Caco-2 (cell line): ENCODE measurements at regions not wholly inside any gene's neighbourhood (a gene's known extent, or its start where the extent isn't known, plus 50 kb on each side); places are given as distances from the start of the nearest gene placed in this dataset.

Experiments used
- BruUV-seq: library from RNA; stranded (reverse); fragments of 400-500 nt; replicated peaks from 2 replicates; lab custom pipeline; 2021; lab: Mats Ljungman, UMichigan
- CTCF ChIA-PET: fragments of 300-600 bp; sonication (Branson Sonifier 250); formaldehyde crosslinking; loops from one replicate; lab custom pipeline; 2022; ENCODE audit warnings: antibody characterized with exemption; lab: Charles Lee
- POLR2A ChIA-PET: fragments of 300-600 bp; sonication (Branson Sonifier 250); formaldehyde crosslinking; loops from one replicate; lab custom pipeline; 2022; ENCODE audit warnings: antibody characterized with exemption; lab: Charles Lee
- DNase-seq, 2 experiments: peaks; one replicate each; pipeline versions ENCODE4 v3.0.0 to v3.0.0-alpha.2; 2020 to 2022
- H3K27me3 ChIP-seq: replicated peaks from 2 replicates; pipeline ENCODE4 v1.6.0; 2011; ENCODE audit warnings: low read length; ENCODE audit not compliant: control insufficient read depth, insufficient read depth
- H3K36me3 ChIP-seq: 2 replicates; pipeline ENCODE4 v1.5.1; 2011; ENCODE audit warnings: low read length; ENCODE audit not compliant: control insufficient read depth, insufficient read depth
- H3K4me1 ChIP-seq: fragments of 250-450 bp; sonication (Bioruptor Pico); 2 replicates; pipeline ENCODE4 v1.5.1; 2020; ENCODE audit warnings: mild to moderate bottlenecking
- H3K4me3 ChIP-seq: 2 replicates; pipeline ENCODE4 v1.5.1; 2011; ENCODE audit warnings: low read depth, mild to moderate bottlenecking, control low read depth, low read length
- H3K9me3 ChIP-seq: fragments of 250-450 bp; sonication (Bioruptor Pico); 2 replicates; pipeline ENCODE4 v1.5.1; 2020; ENCODE audit warnings: mild to moderate bottlenecking, moderate library complexity
- H3K27ac Mint-ChIP-seq: one replicate; pipeline ENCODE4 v1.8.0; 2022; ENCODE audit warnings: mixed read lengths; ENCODE audit not compliant: unreplicated experiment
- H3K27me3 Mint-ChIP-seq: one replicate; pipeline ENCODE4 v1.8.0; 2022; ENCODE audit warnings: mixed read lengths; ENCODE audit not compliant: insufficient read depth, unreplicated experiment
- H3K36me3 Mint-ChIP-seq: one replicate; pipeline ENCODE4 v1.8.0; 2022; ENCODE audit warnings: mild to moderate bottlenecking, mixed read lengths; ENCODE audit not compliant: insufficient read depth, unreplicated experiment
- H3K4me1 Mint-ChIP-seq: one replicate; pipeline ENCODE4 v1.8.0; 2022; ENCODE audit warnings: low read depth, mixed read lengths; ENCODE audit not compliant: unreplicated experiment
- H3K4me3 Mint-ChIP-seq: one replicate; pipeline ENCODE4 v1.8.0; 2022; ENCODE audit warnings: mild to moderate bottlenecking, moderate library complexity, mixed read lengths; ENCODE audit not compliant: unreplicated experiment
- H3K9me3 Mint-ChIP-seq: one replicate; pipeline ENCODE4 v1.8.0; 2022; ENCODE audit warnings: mixed read lengths; ENCODE audit not compliant: unreplicated experiment
- intact Hi-C: fragments of 100-400 bp; cut with micrococcal nuclease; formaldehyde crosslinking; loops from one replicate; pipeline ENCODE4 v1.10.0; 2022; ENCODE audit not compliant: unreplicated experiment
- TF ChIP-seq, protein P1 (sequence below), 2 experiments: fragments of 200-600 bp in 1 of 2; IDR thresholded peaks; 1 replicate in 1 of 2; 2 replicates in 1 of 2; pipeline versions ENCODE4 v1.5.1 to v1.8.0; 2011 to 2022; ENCODE audit warnings: antibody characterized with exemption in 1 of 2, control low read depth in 1 of 2, inconsistent platforms in 1 of 2, low read depth in 1 of 2, low read length in 1 of 2, mild to moderate bottlenecking in 1 of 2, moderate library complexity in 1 of 2; ENCODE audit not compliant: insufficient read depth in 1 of 2, severe bottlenecking in 1 of 2, unreplicated experiment in 1 of 2

GRCh38 chr22:48376936-48377712 is 1450.5 kb downstream of the BRD1 start:
- CTCF ChIA-PET, result no interaction called here
- DNase-seq, result no peak
- Mint-ChIP-seq H3K4me3 (no peak overlapping the region), H3K27me3 (no peaks in the 10 kb centered on the region), H3K9me3 (no peaks in the 10 kb centered on the region), H3K36me3 (no peaks in the 10 kb centered on the region), H3K4me1 (no peaks in the 10 kb centered on the region), H3K27ac (no peak overlapping the region)
- BruUV-seq, result no TSS peak
- Histone ChIP-seq H3K4me1 (no peaks in the 10 kb centered on the region), H3K4me3 (no peak overlapping the region), H3K36me3 (no peaks in the 10 kb centered on the region), H3K27me3 (no peaks in the 10 kb centered on the region), H3K9me3 (no peaks in the 10 kb centered on the region)
- POLR2A ChIA-PET, result no interaction called here
- TF ChIP-seq, protein P1, sequence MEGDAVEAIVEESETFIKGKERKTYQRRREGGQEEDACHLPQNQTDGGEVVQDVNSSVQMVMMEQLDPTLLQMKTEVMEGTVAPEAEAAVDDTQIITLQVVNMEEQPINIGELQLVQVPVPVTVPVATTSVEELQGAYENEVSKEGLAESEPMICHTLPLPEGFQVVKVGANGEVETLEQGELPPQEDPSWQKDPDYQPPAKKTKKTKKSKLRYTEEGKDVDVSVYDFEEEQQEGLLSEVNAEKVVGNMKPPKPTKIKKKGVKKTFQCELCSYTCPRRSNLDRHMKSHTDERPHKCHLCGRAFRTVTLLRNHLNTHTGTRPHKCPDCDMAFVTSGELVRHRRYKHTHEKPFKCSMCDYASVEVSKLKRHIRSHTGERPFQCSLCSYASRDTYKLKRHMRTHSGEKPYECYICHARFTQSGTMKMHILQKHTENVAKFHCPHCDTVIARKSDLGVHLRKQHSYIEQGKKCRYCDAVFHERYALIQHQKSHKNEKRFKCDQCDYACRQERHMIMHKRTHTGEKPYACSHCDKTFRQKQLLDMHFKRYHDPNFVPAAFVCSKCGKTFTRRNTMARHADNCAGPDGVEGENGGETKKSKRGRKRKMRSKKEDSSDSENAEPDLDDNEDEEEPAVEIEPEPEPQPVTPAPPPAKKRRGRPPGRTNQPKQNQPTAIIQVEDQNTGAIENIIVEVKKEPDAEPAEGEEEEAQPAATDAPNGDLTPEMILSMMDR (IDR thresholded peaks at IDR 0.05; ENCODE audit: insufficient read depth in 1 of 2, low read depth in 1 of 2, low read length in 1 of 2, severe bottlenecking in 1 of 2, unreplicated experiment in 1 of 2), result no peak
- intact Hi-C loops, result no loop called here

DNA sequence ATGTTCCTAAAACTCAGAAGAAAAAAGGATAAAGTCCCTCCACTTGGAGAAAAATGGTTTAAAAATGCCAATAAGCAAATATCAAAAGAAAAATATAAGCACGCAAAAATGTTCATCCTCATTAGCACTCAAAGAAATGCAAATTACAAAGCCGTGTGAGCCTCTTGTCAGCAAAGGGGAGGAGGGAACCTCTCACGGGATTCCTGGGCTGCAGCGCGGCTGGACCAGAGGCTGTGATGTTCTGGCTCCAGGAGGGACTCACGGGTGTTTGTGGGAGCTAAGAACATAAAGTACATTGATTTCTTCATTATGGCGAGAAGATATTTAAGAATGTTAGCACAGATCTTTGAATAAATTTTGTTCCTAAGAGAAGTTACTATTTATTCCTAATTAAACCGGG is 1451.2 kb downstream of the BRD1 start:
- Mint-ChIP-seq H3K4me3 (no peak overlapping the region), H3K4me1 (no peaks in the 10 kb centered on the region), H3K36me3 (no peaks in the 10 kb centered on the region), H3K9me3 (no peaks in the 10 kb centered on the region), H3K27me3 (no peaks in the 10 kb centered on the region), H3K27ac (no peak overlapping the region)
- CTCF ChIA-PET, result no interaction called here
- Histone ChIP-seq H3K36me3 (no peaks in the 10 kb centered on the region), H3K4me3 (no peak overlapping the region), H3K9me3 (no peaks in the 10 kb centered on the region), H3K4me1 (no peaks in the 10 kb centered on the region), H3K27me3 (no peaks in the 10 kb centered on the region)
- POLR2A ChIA-PET, result no interaction called here
- no TSS peak for BruUV-seq
- intact Hi-C loops, result no loop called here
- TF ChIP-seq, protein P1 (IDR thresholded peaks at IDR 0.05; ENCODE audit: insufficient read depth in 1 of 2, low read depth in 1 of 2, low read length in 1 of 2, severe bottlenecking in 1 of 2, unreplicated experiment in 1 of 2), result no peak
- no peak for DNase-seq

- Mint-ChIP-seq H3K4me1 (no peaks in the 10 kb centered on the region), H3K9me3 (no peaks in the 10 kb centered on the region), H3K4me3 (no peak overlapping the region), H3K27ac (no peak overlapping the region), H3K27me3 (no peaks in the 10 kb centered on the region), H3K36me3 (no peaks in the 10 kb centered on the region)
- no peak for DNase-seq
- H3K27me3 ChIP-seq, result no peaks in the 10 kb centered on the region
- BruUV-seq, result no TSS peak
- no peaks in the 10 kb centered on the region for H3K9me3 ChIP-seq
- H3K4me3 ChIP-seq, result no peak overlapping the region
- peaks cover 12% of the 10 kb centered on the region for H3K4me1 ChIP-seq
- ChIA-PET POLR2A (no interaction called here), CTCF (no interaction called here)
- intact Hi-C loops, result no loop called here
- TF ChIP-seq, protein P1 (IDR thresholded peaks at IDR 0.05; ENCODE audit: insufficient read depth in 1 of 2, low read depth in 1 of 2, low read length in 1 of 2, severe bottlenecking in 1 of 2, unreplicated experiment in 1 of 2), result no peak
- no peaks in the 10 kb centered on the region for H3K36me3 ChIP-seq
Measured at GRCh38 chr22:48373626-48374173, 1454.0 kb downstream of the BRD1 start.
